ENCODE measurements at regions not wholly inside any gene's neighbourhood (a gene's known extent, or its start where the extent isn't known, plus 50 kb on each side); places are given as distances from the start of the nearest gene placed in this dataset.

DNA sequence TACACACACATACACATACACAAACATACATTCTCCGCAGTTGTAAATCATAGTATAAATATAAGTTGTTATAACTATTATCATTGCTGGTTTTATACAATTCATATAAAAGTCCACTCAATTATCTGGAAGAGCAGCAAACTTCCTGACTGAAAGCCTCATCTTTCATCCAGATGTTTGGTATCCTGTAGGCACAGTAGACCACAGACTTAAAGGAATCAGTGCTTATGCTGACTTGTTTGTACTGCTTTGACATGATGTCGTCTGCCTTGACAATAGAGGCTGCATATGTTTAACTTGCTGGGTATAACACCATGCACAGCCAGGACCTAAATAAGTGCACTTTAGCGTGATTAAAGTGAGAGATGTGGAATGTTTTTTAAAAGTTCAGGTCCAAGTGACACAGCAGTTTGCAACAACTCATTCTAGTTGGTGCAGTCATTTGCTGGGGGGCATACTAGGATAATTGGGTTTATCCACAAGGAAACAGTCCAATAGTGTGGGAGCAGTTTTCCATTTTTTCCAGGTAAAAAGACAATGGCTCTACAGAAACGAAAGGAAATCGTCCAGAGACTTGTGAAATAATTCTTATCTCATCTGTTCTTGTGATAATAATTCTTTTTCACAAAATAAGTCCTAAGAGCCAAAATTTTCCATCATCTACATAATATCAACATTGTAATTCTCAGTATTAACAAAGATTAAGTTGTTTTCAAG is 110.3 kb upstream of the TSPAN2 start:
- no peak for TF ChIP-seq BHLHE40 (IDR thresholded peaks at IDR 0.05; ENCODE audit: low read depth, low read length)
- no peak for TF ChIP-seq SMC3 (IDR thresholded peaks at IDR 0.05; ENCODE audit: low read depth, low read length)
- TF ChIP-seq MXI1 (IDR thresholded peaks at IDR 0.05; ENCODE audit: borderline replicate concordance, low read depth, low read length), result no peak
- TF ChIP-seq RAD21 (IDR thresholded peaks at IDR 0.05; ENCODE audit: low read length), result no peak
- no peak for TF ChIP-seq NFE2L2 (IDR thresholded peaks at IDR 0.05; ENCODE audit: low read depth, low read length)
- no peak for TF ChIP-seq ELK1 (IDR thresholded peaks at IDR 0.05; ENCODE audit: borderline replicate concordance, low read depth, low read length)
- no peak for TF ChIP-seq POLR2A (IDR thresholded peaks at IDR 0.05; ENCODE audit: low read depth, low read length)
- no peak for TF ChIP-seq CEBPB (IDR thresholded peaks at IDR 0.05; ENCODE audit: low read depth, low read length)
- no peak for TF ChIP-seq FOS (IDR thresholded peaks at IDR 0.05; ENCODE audit: low read depth, low read length)
- TF ChIP-seq MAZ (IDR thresholded peaks at IDR 0.05; ENCODE audit: borderline replicate concordance, low read depth, low read length), result no peak
- TF ChIP-seq RCOR1 (IDR thresholded peaks at IDR 0.05; ENCODE audit: insufficient replicate concordance, low read length), result no peak
- TF ChIP-seq CHD1 (IDR thresholded peaks at IDR 0.05; ENCODE audit: low read depth, low read length), result no peak
- TF ChIP-seq, protein P1, sequence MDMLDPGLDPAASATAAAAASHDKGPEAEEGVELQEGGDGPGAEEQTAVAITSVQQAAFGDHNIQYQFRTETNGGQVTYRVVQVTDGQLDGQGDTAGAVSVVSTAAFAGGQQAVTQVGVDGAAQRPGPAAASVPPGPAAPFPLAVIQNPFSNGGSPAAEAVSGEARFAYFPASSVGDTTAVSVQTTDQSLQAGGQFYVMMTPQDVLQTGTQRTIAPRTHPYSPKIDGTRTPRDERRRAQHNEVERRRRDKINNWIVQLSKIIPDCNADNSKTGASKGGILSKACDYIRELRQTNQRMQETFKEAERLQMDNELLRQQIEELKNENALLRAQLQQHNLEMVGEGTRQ (IDR thresholded peaks at IDR 0.05; ENCODE audit: low read depth, low read length), result no peak
- no peak for TF ChIP-seq MAFK (IDR thresholded peaks at IDR 0.05; ENCODE audit: low read depth, low read length)
- TF ChIP-seq CTCF (conservative IDR thresholded peaks at IDR 0.05; ENCODE audit: low read depth, low read length), result no peak
- peak overlapping the region; percentile 51; the same call in 1 of the 2 replicates for H2AK5ac ChIP-seq (ENCODE audit: low read depth, low read length)
- no peak overlapping the region for H2BK120ac ChIP-seq (ENCODE audit: low read depth, low read length)
- H4K8ac ChIP-seq (ENCODE audit: low read depth in 2 of 2, low read length in 2 of 2), result peak overlapping the region in 1 of 2 experiments; percentile 35; a peak in 1 of 4 replicates
- H3K9me3 ChIP-seq (ENCODE audit: control insufficient read depth, insufficient read depth, low read length), result peaks cover 3% of the 10 kb centered on the region; the same call in 1 of the 2 replicates
- peaks cover 3% of the 10 kb centered on the region; the same call in 1 of the 2 replicates for H3K9me1 ChIP-seq (ENCODE audit: insufficient read depth, low read length)
- H2BK20ac ChIP-seq (ENCODE audit: low read depth, low read length), result 0 out of 2 replicates have a peak overlapping the region, but pooled peaks have one; percentile 52
- H3K56ac ChIP-seq (ENCODE audit: extremely low read depth, insufficient read depth, low read length), result no peak overlapping the region
- peak overlapping the region; percentile 64 for H2AFZ ChIP-seq (replicated peaks; ENCODE audit: low read length, poor library complexity)
- H3K18ac ChIP-seq (ENCODE audit: low read depth, low read length), result no peak overlapping the region
- no peak overlapping the region for H3K4ac ChIP-seq (ENCODE audit: low read depth, low read length)
- H3K4me3 ChIP-seq (ENCODE audit: insufficient read depth, low read depth, low read length), result no peak overlapping the region
- no peak overlapping the region for H4K5ac ChIP-seq (ENCODE audit: low read depth, low read length)
- ChIA-PET CTCF (interaction anchor here (0.9 kb wide), 1 partner anchor 42 kb away, joined by 3 read pairs; no protein-coding TSS in a partner anchor), POLR2A (ENCODE audit: unreplicated experiment) (no interaction called here)
- no peak overlapping the region for H3K27ac ChIP-seq (ENCODE audit: insufficient read depth, low read length)
- dilution Hi-C loops (cut with HindIII; ENCODE audit: low sequenced_read_pairs, unreplicated experiment) (no loop called here), intact Hi-C loops (cut with micrococcal nuclease) (no loop called here), in situ Hi-C loops (cut with MboI; ENCODE audit: low sequenced_read_pairs) (no loop called here)
- WGBS, 2 experiments (ENCODE audit: extremely low coverage in 2 of 2, insufficient read length in 1 of 2), result 28% methylated on average over 2 of the region's 5 CpGs; no CpG with 5 or more reads in 1 of the 2 experiments
- peak overlapping the region; percentile 80; the same call in 2 of the 3 replicates for H2BK15ac ChIP-seq (ENCODE audit: low read depth, low read length)
- H4K91ac ChIP-seq (ENCODE audit: insufficient read depth, low read depth, low read length), result no peak overlapping the region
- H4K20me1 ChIP-seq (ENCODE audit: insufficient read depth, low read length), result no peaks in the 10 kb centered on the region
- no peak overlapping the region for H3K9ac ChIP-seq (ENCODE audit: low read depth, low read length)
- no TSS peak for BruUV-seq (replicated peaks)
- H3K79me1 ChIP-seq (ENCODE audit: low read depth in 1 of 2, low read length in 2 of 2), result no peaks in the 10 kb centered on the region
- H3K36me3 ChIP-seq (ENCODE audit: control insufficient read depth, insufficient read depth, low read length), result no peaks in the 10 kb centered on the region
- H2AK9ac ChIP-seq (replicated peaks; ENCODE audit: low read depth, low read length, poor library complexity), result no peak overlapping the region
- H3K14ac ChIP-seq (replicated peaks; ENCODE audit: low read depth, low read length), result 0 out of 2 replicates have a peak overlapping the region, but pooled peaks have one; percentile 19
- H3K23ac ChIP-seq (ENCODE audit: low read depth, low read length), result no peak overlapping the region
- no peak overlapping the region; the same call in 1 of the 2 replicates for H3K4me2 ChIP-seq (ENCODE audit: low read depth, low read length)
- ATAC-seq (ENCODE audit: low read depth) (no peak; the same call in 1 of the 2 replicates), DNase-seq (peak; percentile 26)
- H3K4me1 ChIP-seq (ENCODE audit: control insufficient read depth, insufficient read depth, low read length), result no peaks in the 10 kb centered on the region; the same call in 1 of the 2 replicates
- no peak overlapping the region for H2BK5ac ChIP-seq (ENCODE audit: low read depth, low read length, poor library complexity, severe bottlenecking)
- no peaks in the 10 kb centered on the region for H3K27me3 ChIP-seq (ENCODE audit: control insufficient read depth, insufficient read depth, low read length)
